GM21528 (cell line): ENCODE measurements at regions not wholly inside any gene's neighbourhood (a gene's known extent, or its start where the extent isn't known, plus 50 kb on each side); places are given as distances from the start of the nearest gene placed in this dataset.
"Not testable (repeated sequence)": the region's sequence is repeated elsewhere in the genome, so short reads cannot be mapped to it uniquely, and the experiment has no call there.

ENCODE experiments used
- ATAC-seq: cut with Tn5 transposase; IDR thresholded peaks from one replicate; pipeline ENCODE4 v1.9.1; 2021; ENCODE audit warnings: mild to moderate bottlenecking, moderate library complexity; ENCODE audit not compliant: unreplicated experiment, low FRiP score

- ATAC-seq: no peak
Observed at GRCh38 chr14:105968291-105968690, 441.9 kb downstream of the TMEM121 start.

GRCh38 chr14:105969026-105969425, 442.6 kb downstream of the TMEM121 start:
- not testable (repeated sequence) for ATAC-seq

- ATAC-seq: not testable (repeated sequence)
Observed at GRCh38 chr14:105970821-105971220, 444.4 kb downstream of the TMEM121 start.

- ATAC-seq: no peak
Observed at GRCh38 chr14:105971593-105972500, 445.5 kb downstream of the TMEM121 start.

GRCh38 chr14:105974902-105975301, 448.5 kb downstream of the TMEM121 start:
- ATAC-seq: no peak

- ATAC-seq: no peak
Observed at GRCh38 chr14:105978618-105979295, 452.4 kb downstream of the TMEM121 start.

- ATAC-seq: no peak
Observed at GRCh38 chr14:105979446-105979845, 453.1 kb downstream of the TMEM121 start.

- no peak for ATAC-seq
Observed at GRCh38 chr14:105980224-105980623, 453.8 kb downstream of the TMEM121 start.

GRCh38 chr14:105981517-105982302, 455.3 kb downstream of the TMEM121 start:
- ATAC-seq: not testable (repeated sequence)

GRCh38 chr14:105982664-105983063, 456.3 kb downstream of the TMEM121 start:
- no peak for ATAC-seq

- no peak for ATAC-seq
Observed at GRCh38 chr14:105986894-105987284, 460.5 kb downstream of the TMEM121 start.

GRCh38 chr14:105987563-105987962, 461.2 kb downstream of the TMEM121 start:
- ATAC-seq: no peak

GRCh38 chr14:105989566-105990302, 463.4 kb downstream of the TMEM121 start:
- no peak for ATAC-seq

- not testable (repeated sequence) for ATAC-seq
Observed at GRCh38 chr14:105991677-105992076, 465.3 kb downstream of the TMEM121 start.

- ATAC-seq: no peak
Observed at GRCh38 chr14:105993814-105994213, 467.4 kb downstream of the TMEM121 start.

- not testable (repeated sequence) for ATAC-seq
Observed at GRCh38 chr14:105995011-105995710, 468.8 kb downstream of the TMEM121 start.

- not testable (repeated sequence) for ATAC-seq
Observed at GRCh38 chr14:105998597-105998996, 472.2 kb downstream of the TMEM121 start.

- ATAC-seq: peak; percentile 72
Observed at GRCh38 chr14:105999361-106000028, 473.1 kb downstream of the TMEM121 start.

GRCh38 chr14:106000029-106000511, 473.7 kb downstream of the TMEM121 start:
- peak; percentile 54 for ATAC-seq
